Motor neuron (in vitro differentiated cells): ENCODE measurements at regions not wholly inside any gene's neighbourhood (a gene's known extent, or its start where the extent isn't known, plus 50 kb on each side); places are given as distances from the start of the nearest gene placed in this dataset.

Experiments used
- ATAC-seq, 8 experiments: fragments of 200-7000 bp; cut with Tn5 transposase; replicated peaks in 6 of 8; 2 replicates each; pipeline ENCODE4 v1.8.0; 2021; ENCODE audit warnings: mild to moderate bottlenecking in 8 of 8, moderate library complexity in 8 of 8
- H3K27ac ChIP-seq, 2 donors: fragments of 250-450 bp; sonication (Bioruptor Pico); 2 replicates each; pipeline ENCODE4 v1.9.0; 2021; ENCODE audit warnings: antibody characterized with exemption in 2 of 2, mild to moderate bottlenecking in 2 of 2, moderate library complexity in 1 of 2
- H3K4me1 ChIP-seq, 2 donors: fragments of 250-450 bp; sonication (Bioruptor Pico); replicated peaks in 1 of 2; 2 replicates each; pipeline ENCODE4 v1.6.1; 2021; ENCODE audit warnings: antibody characterized with exemption in 2 of 2, mild to moderate bottlenecking in 2 of 2, moderate library complexity in 1 of 2
- H3K4me3 ChIP-seq, 5 donors: fragments of 250-450 bp; sonication (Bioruptor Pico); 2 replicates each; pipeline ENCODE4 v1.9.0; 2021; ENCODE audit warnings: antibody characterized with exemption in 5 of 5, mild to moderate bottlenecking in 5 of 5, moderate library complexity in 4 of 5
- WGBS, 10 experiments: fragments of 450-650 bp; shearing (Covaris generic); methylation state at CpG; one replicate each; pipeline ENCODE4 v1.0.0; 2022; 5-methylcytosine and 5-hydroxymethylcytosine counted together
- in situ Hi-C, 9 experiments: fragments of 400-800 bp; cut with MboI; loops; one replicate each; pipeline ENCODE4 v1.15.0; 2021; ENCODE audit warnings: low sequenced_read_pairs in 9 of 9, low pct_unique_long_range_greater_than_20kb in 2 of 9; ENCODE audit not compliant: unreplicated experiment in 9 of 9

GRCh38 chr5:10059980-10060379 lies 189.7 kb downstream of the ATPSCKMT start:
- Histone ChIP-seq H3K4me1 (peaks cover 10 to 12% of the 10 kb centered on the region in 2 donors), H3K27ac (no peak overlapping the region), H3K4me3 (no peak overlapping the region)
- in situ Hi-C loops: no loop called here
- no peak for ATAC-seq
- WGBS, 10 experiments: 54 to 100% (median 90%) methylated on average over 1 to 5 of the region's 5 CpGs

- Histone ChIP-seq H3K4me1 (peaks cover 10 to 12% of the 10 kb centered on the region in 2 donors), H3K4me3 (no peak overlapping the region), H3K27ac (no peak overlapping the region)
- 0 to 66% (median 41%) methylated on average over 1 to 9 of the region's 9 CpGs; no CpG with 5 or more reads in 1 of the 10 experiments for WGBS, 10 experiments
- peak in 5 of 8 experiments; percentile 95 to 98 (median 98) for ATAC-seq
- in situ Hi-C loops: no loop called here
These were observed 190.1 kb downstream of the ATPSCKMT start for GRCh38 chr5:10059556-10059955.

- in situ Hi-C loops: no loop called here
- 44 to 93% (median 75%) methylated on average over 4 to 6 of the region's 7 CpGs; no CpG with 5 or more reads in 5 of the 10 experiments for WGBS, 10 experiments
These were observed 192.3 kb downstream of the ATPSCKMT start for GRCh38 chr5:10057356-10057755.

GRCh38 chr5:10056228-10056760 lies 193.4 kb downstream of the ATPSCKMT start:
- Histone ChIP-seq H3K4me1 (peaks cover 10 to 12% of the 10 kb centered on the region in 2 donors), H3K27ac (no peak overlapping the region), H3K4me3 (no peak overlapping the region)
- in situ Hi-C loops: no loop called here
- 28 to 90% (median 52%) methylated on average over 2 to 7 of the region's 7 CpGs; no CpG with 5 or more reads in 3 of the 10 experiments for WGBS, 10 experiments
- ATAC-seq: no peak

More at GRCh38 chr5:10057356-10057755, 192.3 kb downstream of the ATPSCKMT start:
- Histone ChIP-seq H3K27ac (no peak overlapping the region), H3K4me3 (no peak overlapping the region), H3K4me1 (peaks cover 10 to 12% of the 10 kb centered on the region in 2 donors)
- no peak for ATAC-seq

GRCh38 chr5:10049858-10050455 lies 199.7 kb downstream of the ATPSCKMT start:
- WGBS, 10 experiments: 0 to 100% (median 90%) methylated on average over 1 of the region's 1 CpG; no CpG with 5 or more reads in 2 of the 10 experiments
- peak in 1 of 8 experiments; percentile 41 for ATAC-seq
- in situ Hi-C loops: loop anchor here in 1 of 9 experiments (25.0 kb wide), 1 partner anchor 263 kb away; no protein-coding TSS in a partner anchor
- H3K27ac ChIP-seq: no peak overlapping the region
- no peak overlapping the region for H3K4me3 ChIP-seq
- no peaks in the 10 kb centered on the region for H3K4me1 ChIP-seq

GRCh38 chr5:10046676-10047075 lies 203.0 kb downstream of the ATPSCKMT start:
- no peak overlapping the region for H3K4me3 ChIP-seq
- 0 to 88% (median 46%) methylated on average over 1 to 6 of the region's 7 CpGs; no CpG with 5 or more reads in 2 of the 10 experiments for WGBS, 10 experiments
- in situ Hi-C loops: loop anchor here in 1 of 9 experiments (25.0 kb wide), 1 partner anchor 259 kb away; no protein-coding TSS in a partner anchor

GRCh38 chr5:10045376-10045775 lies 204.3 kb downstream of the ATPSCKMT start:
- WGBS, 10 experiments: 59 to 100% (median 90%) methylated on average over 1 to 6 of the region's 6 CpGs; no CpG with 5 or more reads in 3 of the 10 experiments
- H3K27ac ChIP-seq: no peak overlapping the region
- H3K4me1 ChIP-seq: peaks cover 8 to 11% of the 10 kb centered on the region in 2 donors
- no peak overlapping the region for H3K4me3 ChIP-seq
- in situ Hi-C loops: loop anchor here in 1 of 9 experiments (25.0 kb wide), 1 partner anchor 258 kb away; no protein-coding TSS in a partner anchor
- ATAC-seq: no peak

More at GRCh38 chr5:10046676-10047075, 203.0 kb downstream of the ATPSCKMT start:
- peaks cover 8 to 11% of the 10 kb centered on the region in 2 donors for H3K4me1 ChIP-seq
- ATAC-seq: peak in 1 of 8 experiments; percentile 7
- H3K27ac ChIP-seq: no peak overlapping the region

GRCh38 chr5:10036136-10036815 lies 213.4 kb downstream of the ATPSCKMT start:
- ATAC-seq: no peak
- H3K4me3 ChIP-seq: no peak overlapping the region
- WGBS, 10 experiments: 26 to 100% (median 93%) methylated on average over 2 to 3 of the region's 3 CpGs; no CpG with 5 or more reads in 2 of the 10 experiments

GRCh38 chr5:10034001-10034400 lies 215.7 kb downstream of the ATPSCKMT start:
- H3K27ac ChIP-seq: no peak overlapping the region
- in situ Hi-C loops: loop anchor here in 1 of 9 experiments (25.0 kb wide), 1 partner anchor 247 kb away; no protein-coding TSS in a partner anchor
- peak in 1 of 8 experiments; percentile 68 for ATAC-seq
- WGBS, 10 experiments: 0 to 86% (median 65%) methylated on average over 1 to 7 of the region's 8 CpGs; no CpG with 5 or more reads in 3 of the 10 experiments
- H3K4me3 ChIP-seq: no peak overlapping the region
- no peaks in the 10 kb centered on the region for H3K4me1 ChIP-seq

More at GRCh38 chr5:10036136-10036815, 213.4 kb downstream of the ATPSCKMT start:
- Histone ChIP-seq H3K27ac (no peak overlapping the region), H3K4me1 (no peaks in the 10 kb centered on the region)
- in situ Hi-C loops: loop anchor here in 1 of 9 experiments (25.0 kb wide), 1 partner anchor 249 kb away; no protein-coding TSS in a partner anchor

GRCh38 chr5:10031817-10032216 lies 217.9 kb downstream of the ATPSCKMT start:
- in situ Hi-C loops: loop anchor here in 1 of 9 experiments (25.0 kb wide), 1 partner anchor 245 kb away; no protein-coding TSS in a partner anchor
- ATAC-seq: no peak
- Histone ChIP-seq H3K4me3 (no peak overlapping the region), H3K4me1 (no peaks in the 10 kb centered on the region), H3K27ac (no peak overlapping the region)
- 80 to 100% (median 100%) methylated on average over 1 to 2 of the region's 2 CpGs; no CpG with 5 or more reads in 3 of the 10 experiments for WGBS, 10 experiments

- Histone ChIP-seq H3K27ac (no peak overlapping the region), H3K4me3 (no peak overlapping the region), H3K4me1 (no peaks in the 10 kb centered on the region)
- peak in 3 of 8 experiments; percentile 66 to 88 (median 82) for ATAC-seq
- WGBS, 10 experiments: 43 to 100% (median 90%) methylated on average over 1 to 2 of the region's 2 CpGs; no CpG with 5 or more reads in 5 of the 10 experiments
- in situ Hi-C loops: loop anchor here in 1 of 9 experiments (25.0 kb wide), 1 partner anchor 243 kb away; no protein-coding TSS in a partner anchor
These were observed 219.4 kb downstream of the ATPSCKMT start for GRCh38 chr5:10030219-10030831.

- ATAC-seq: no peak
- WGBS, 10 experiments: 38 to 100% (median 84%) methylated on average over 1 to 3 of the region's 3 CpGs; no CpG with 5 or more reads in 1 of the 10 experiments
- no peak overlapping the region for H3K27ac ChIP-seq
- in situ Hi-C loops: no loop called here
- no peak overlapping the region for H3K4me3 ChIP-seq
- H3K4me1 ChIP-seq: no peaks in the 10 kb centered on the region
These were observed 226.2 kb downstream of the ATPSCKMT start for GRCh38 chr5:10023494-10023893.
